ENCODE measurements at regions not wholly inside any gene's neighbourhood (a gene's known extent, or its start where the extent isn't known, plus 50 kb on each side); places are given as distances from the start of the nearest gene placed in this dataset.
"Not testable (repeated sequence)": the region's sequence is repeated elsewhere in the genome, so short reads cannot be mapped to it uniquely, and the experiment has no call there.

DNA sequence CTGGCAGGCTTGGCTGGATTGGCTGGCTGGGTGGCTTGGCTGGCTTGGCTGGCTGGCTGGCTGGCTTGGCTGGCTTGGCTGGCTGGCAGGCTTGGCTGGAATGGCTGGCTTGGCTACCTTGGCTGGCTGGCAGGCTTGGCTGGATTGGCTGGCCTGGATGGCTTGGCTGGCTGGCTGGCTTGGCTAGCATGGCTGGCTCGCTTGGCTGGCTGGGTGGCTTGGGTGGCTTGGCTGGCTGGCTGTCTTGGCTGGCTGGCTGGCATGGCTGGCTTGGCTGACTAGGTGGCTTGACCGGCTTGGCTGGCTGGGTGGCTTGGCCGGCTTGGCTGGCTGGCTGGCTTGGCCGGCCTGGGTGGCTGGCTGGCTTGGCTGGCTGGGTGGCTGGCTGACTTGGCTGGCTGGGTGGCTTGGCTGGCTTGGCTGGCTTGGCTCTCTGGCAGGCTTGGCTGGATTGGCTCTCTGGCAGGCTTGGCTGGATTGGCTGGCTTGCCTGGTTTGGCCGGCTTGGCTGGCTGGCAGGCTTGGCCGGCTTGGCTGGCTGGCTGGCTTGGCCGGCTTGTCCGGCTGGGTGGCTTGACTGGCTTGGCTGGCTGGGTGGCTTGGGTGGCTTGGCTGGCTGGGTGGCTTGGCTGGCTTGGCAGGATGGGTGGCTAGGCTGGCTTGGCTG lies 440.9 kb downstream of the GOLGA6L6 start:
- H3K4me3 Mint-ChIP-seq; ATAC-seq (replicated peaks); H3K36me3 Mint-ChIP-seq (ENCODE audit: low read depth); H3K9me3 Mint-ChIP-seq; H3K27ac Mint-ChIP-seq; H3K27me3 Mint-ChIP-seq; H3K4me1 Mint-ChIP-seq: not testable (repeated sequence)

DNA sequence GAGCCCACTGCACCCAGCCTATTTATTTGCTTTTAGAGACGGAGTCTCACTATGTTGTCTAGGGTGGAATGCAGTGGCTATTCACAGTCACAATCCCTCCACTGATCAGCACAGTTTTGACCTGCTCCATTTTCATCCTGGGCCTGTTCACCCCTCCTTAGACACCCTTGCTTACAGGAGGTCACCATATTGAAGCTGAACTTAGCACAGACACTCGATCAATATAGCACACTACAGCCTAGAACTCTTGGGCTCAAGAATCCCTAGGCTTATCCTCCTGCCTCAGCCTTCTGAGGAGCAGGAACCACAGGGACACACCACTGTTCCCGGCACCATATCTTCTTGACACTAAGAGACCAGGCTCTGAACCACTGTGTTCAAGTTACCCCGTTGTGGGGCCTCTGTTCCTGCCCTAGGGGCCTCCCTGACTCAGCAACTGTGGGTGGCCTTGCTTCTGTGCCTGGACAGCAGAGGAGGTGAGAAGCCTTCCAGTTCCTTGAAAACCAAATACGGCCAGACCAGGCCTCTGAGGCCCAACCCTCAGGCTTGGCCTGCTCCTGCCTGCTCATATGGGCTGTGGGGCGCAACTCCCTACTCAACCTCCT lies 445.8 kb downstream of the GOLGA6L6 start:
- H3K4me1 Mint-ChIP-seq; ATAC-seq (replicated peaks); H3K27me3 Mint-ChIP-seq; H3K36me3 Mint-ChIP-seq (ENCODE audit: low read depth); H3K9me3 Mint-ChIP-seq; H3K27ac Mint-ChIP-seq; H3K4me3 Mint-ChIP-seq: not testable (repeated sequence)

DNA sequence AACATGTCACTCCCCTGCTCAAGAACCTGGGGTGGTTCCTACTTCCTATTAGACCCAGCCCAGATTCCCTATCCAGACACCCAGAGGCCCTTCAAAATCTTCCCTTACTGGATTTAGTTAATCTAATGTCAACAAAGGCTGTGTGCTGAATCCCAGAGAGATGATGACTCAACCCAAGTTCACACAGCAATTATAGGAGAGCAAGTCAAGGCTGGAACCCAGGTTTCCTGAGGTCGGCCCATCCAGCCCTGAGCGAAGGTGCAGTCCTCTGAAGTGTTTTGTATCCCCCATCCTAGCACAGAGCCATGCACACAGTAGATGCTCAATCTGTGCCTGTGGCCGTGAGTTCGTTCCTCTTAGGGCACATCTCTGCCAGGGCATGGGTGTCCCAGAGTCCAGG lies 452.1 kb downstream of the GOLGA6L6 start:
- not testable (repeated sequence) for H3K27me3 Mint-ChIP-seq; H3K4me3 Mint-ChIP-seq; H3K36me3 Mint-ChIP-seq (ENCODE audit: low read depth); H3K4me1 Mint-ChIP-seq; ATAC-seq (replicated peaks); H3K27ac Mint-ChIP-seq; H3K9me3 Mint-ChIP-seq

- not testable (repeated sequence) for H3K4me3 Mint-ChIP-seq; H3K36me3 Mint-ChIP-seq (ENCODE audit: low read depth); ATAC-seq (replicated peaks)
Measured at GRCh38 chr15:20084026-20084425, 457.6 kb downstream of the GOLGA6L6 start.

DNA sequence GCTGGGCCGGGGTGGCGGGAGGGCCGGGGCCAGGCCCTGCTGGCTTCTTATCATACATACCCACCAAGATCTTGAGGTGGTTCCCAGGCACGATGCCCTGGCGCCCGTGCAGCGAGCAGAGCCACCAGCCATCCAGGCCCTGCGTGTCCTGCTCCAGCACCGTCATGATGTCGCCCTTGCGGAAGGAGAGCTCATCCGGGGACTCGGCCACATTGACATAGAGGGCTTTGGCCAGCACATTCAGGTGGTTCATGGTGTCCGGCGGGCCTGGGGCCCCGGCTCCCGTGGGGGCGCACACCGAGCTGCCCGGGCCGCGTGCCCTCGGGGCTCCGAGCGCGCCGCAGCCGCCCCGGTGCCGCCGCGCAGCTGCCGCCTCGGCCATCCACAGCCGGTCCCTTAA lies 467.5 kb downstream of the GOLGA6L6 start:
- not testable (repeated sequence) for H3K27me3 Mint-ChIP-seq; H3K4me3 Mint-ChIP-seq; ATAC-seq (replicated peaks); H3K9me3 Mint-ChIP-seq; H3K36me3 Mint-ChIP-seq (ENCODE audit: low read depth); H3K27ac Mint-ChIP-seq; H3K4me1 Mint-ChIP-seq

More at GRCh38 chr15:20084026-20084425, 457.6 kb downstream of the GOLGA6L6 start:
- not testable (repeated sequence) for H3K9me3 Mint-ChIP-seq, H3K27ac Mint-ChIP-seq, H3K27me3 Mint-ChIP-seq, H3K4me1 Mint-ChIP-seq

DNA sequence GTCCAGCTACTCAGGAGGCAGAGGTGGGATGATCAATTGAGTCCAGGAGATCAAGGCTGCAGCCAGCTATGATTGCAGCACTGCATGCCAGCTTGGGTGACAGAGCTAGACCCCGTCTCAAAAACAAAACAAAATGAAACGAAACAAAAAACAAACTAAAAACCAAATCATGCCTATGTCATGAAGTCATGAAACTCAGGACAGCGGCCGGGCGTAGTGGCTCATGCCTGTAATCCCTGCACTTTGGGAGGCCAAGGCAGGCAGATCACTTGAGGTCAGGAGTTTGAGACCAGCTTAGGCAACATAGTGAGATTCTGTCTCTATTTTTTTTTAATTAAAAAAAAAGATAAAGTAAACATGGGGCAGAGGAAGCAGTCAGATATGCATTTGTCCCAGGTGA lies 472.6 kb downstream of the GOLGA6L6 start:
- ATAC-seq (replicated peaks); H3K4me1 Mint-ChIP-seq; H3K36me3 Mint-ChIP-seq (ENCODE audit: low read depth); H3K4me3 Mint-ChIP-seq; H3K27ac Mint-ChIP-seq; H3K27me3 Mint-ChIP-seq; H3K9me3 Mint-ChIP-seq: not testable (repeated sequence)

- not testable (repeated sequence) for H3K4me3 Mint-ChIP-seq; H3K27ac Mint-ChIP-seq; H3K9me3 Mint-ChIP-seq; H3K36me3 Mint-ChIP-seq (ENCODE audit: low read depth); ATAC-seq (replicated peaks); H3K27me3 Mint-ChIP-seq; H3K4me1 Mint-ChIP-seq
Measured at GRCh38 chr15:20066173-20066572, 475.4 kb downstream of the GOLGA6L6 start.

GRCh38 chr15:20065508-20065907 lies 476.1 kb downstream of the GOLGA6L6 start:
- H3K27ac Mint-ChIP-seq; H3K4me3 Mint-ChIP-seq; ATAC-seq (replicated peaks); H3K36me3 Mint-ChIP-seq (ENCODE audit: low read depth); H3K4me1 Mint-ChIP-seq; H3K27me3 Mint-ChIP-seq; H3K9me3 Mint-ChIP-seq: not testable (repeated sequence)

DNA sequence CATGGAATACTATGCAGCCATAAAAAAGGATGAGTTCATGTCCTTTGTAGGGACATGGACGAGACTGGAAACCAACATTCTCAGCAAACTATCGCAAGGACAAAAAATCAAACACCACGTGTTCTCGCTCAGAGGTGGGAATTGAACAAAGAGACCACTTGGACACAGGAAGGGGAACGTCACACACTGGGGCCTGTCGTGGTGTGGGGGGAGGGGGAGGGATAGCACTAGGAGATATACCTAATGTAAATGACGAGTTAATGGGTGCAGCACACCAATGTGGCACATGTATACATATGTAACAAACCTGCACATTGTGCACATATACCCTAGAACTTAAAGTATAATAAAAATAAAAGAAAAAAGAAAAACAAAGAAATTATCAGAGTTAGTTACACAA lies 478.4 kb downstream of the GOLGA6L6 start:
- H3K27me3 Mint-ChIP-seq; H3K4me3 Mint-ChIP-seq; H3K27ac Mint-ChIP-seq; H3K9me3 Mint-ChIP-seq; H3K4me1 Mint-ChIP-seq; ATAC-seq (replicated peaks); H3K36me3 Mint-ChIP-seq (ENCODE audit: low read depth): not testable (repeated sequence)

GRCh38 chr15:20060838-20061237 lies 480.8 kb downstream of the GOLGA6L6 start:
- H3K9me3 Mint-ChIP-seq; ATAC-seq (replicated peaks); H3K4me1 Mint-ChIP-seq; H3K36me3 Mint-ChIP-seq (ENCODE audit: low read depth); H3K27ac Mint-ChIP-seq; H3K27me3 Mint-ChIP-seq; H3K4me3 Mint-ChIP-seq: not testable (repeated sequence)

DNA sequence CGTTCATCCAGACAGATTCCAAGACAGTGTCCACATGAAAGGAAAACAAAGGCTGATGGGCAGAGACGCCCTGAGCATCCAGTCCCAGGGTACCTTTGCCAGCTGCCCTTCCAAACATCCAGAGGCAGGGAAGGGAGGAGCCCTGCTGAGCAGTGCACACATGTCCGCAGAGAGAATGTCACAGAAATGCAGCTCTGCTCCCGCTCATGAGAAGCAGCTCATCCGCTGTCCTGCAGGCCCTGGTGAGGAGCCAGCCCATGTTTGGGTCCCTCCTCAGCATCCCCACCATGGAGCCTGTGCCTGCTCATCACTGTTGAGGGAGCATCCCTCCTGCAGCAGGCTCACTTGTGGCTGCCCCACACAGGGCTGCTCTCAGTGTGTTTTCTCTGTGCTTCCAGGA lies 484.7 kb downstream of the GOLGA6L6 start:
- not testable (repeated sequence) for H3K4me3 Mint-ChIP-seq; H3K4me1 Mint-ChIP-seq; H3K36me3 Mint-ChIP-seq (ENCODE audit: low read depth); ATAC-seq (replicated peaks); H3K9me3 Mint-ChIP-seq; H3K27me3 Mint-ChIP-seq; H3K27ac Mint-ChIP-seq

GRCh38 chr15:20055921-20056320 lies 485.7 kb downstream of the GOLGA6L6 start:
- H3K4me1 Mint-ChIP-seq; H3K36me3 Mint-ChIP-seq (ENCODE audit: low read depth); H3K27me3 Mint-ChIP-seq; H3K9me3 Mint-ChIP-seq; ATAC-seq (replicated peaks); H3K27ac Mint-ChIP-seq; H3K4me3 Mint-ChIP-seq: not testable (repeated sequence)

DNA sequence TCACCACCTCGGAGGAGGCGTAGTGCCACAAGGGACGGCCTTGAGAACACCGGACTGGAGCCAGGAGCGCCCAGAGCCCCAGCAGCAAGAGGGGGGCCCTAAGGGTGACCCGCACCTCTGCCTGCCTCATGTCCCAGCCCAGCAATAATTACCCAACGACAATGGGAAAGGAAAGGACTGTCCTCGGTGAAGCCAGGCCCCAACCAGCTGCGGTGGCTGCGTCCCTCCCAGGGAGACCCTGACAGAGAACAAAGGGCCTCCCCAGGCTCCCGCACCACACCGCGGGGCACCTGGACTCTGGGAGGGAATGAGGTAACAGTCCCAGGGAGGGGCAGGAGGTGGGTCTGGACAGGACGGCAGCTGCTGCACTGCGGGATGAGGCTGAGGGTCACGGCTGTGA lies 493.4 kb downstream of the GOLGA6L6 start:
- not testable (repeated sequence) for H3K4me1 Mint-ChIP-seq; ATAC-seq (replicated peaks)

DNA sequence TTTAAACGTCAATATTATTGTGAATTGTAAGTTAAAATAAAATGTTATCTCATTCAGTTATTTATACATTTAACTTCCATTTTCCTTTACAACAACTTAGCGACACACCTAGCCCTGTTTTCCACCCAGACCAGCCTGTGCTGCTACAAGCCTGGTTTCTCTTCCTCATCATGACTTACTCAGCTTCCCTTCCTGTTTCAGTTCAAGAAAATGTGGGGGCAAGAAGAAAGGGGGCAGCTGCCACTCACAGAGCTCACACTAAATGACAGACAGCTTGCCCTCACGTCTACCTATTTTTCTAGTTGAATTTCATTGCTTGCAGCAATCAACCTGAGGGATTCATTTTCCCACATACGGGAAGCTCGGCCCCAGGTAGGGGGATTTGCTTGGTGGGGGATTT lies 496.4 kb downstream of the GOLGA6L6 start:
- not testable (repeated sequence) for H3K27ac Mint-ChIP-seq; H3K4me3 Mint-ChIP-seq; H3K36me3 Mint-ChIP-seq (ENCODE audit: low read depth); ATAC-seq (replicated peaks); H3K9me3 Mint-ChIP-seq; H3K27me3 Mint-ChIP-seq; H3K4me1 Mint-ChIP-seq

More for the DNA sequence above, 493.4 kb downstream of the GOLGA6L6 start:
- H3K9me3 Mint-ChIP-seq; H3K27ac Mint-ChIP-seq; H3K36me3 Mint-ChIP-seq (ENCODE audit: low read depth); H3K27me3 Mint-ChIP-seq; H3K4me3 Mint-ChIP-seq: not testable (repeated sequence)

GRCh38 chr15:20040691-20041090 lies 500.9 kb downstream of the GOLGA6L6 start:
- H3K4me1 Mint-ChIP-seq; ATAC-seq (replicated peaks); H3K9me3 Mint-ChIP-seq; H3K36me3 Mint-ChIP-seq (ENCODE audit: low read depth); H3K27ac Mint-ChIP-seq; H3K4me3 Mint-ChIP-seq; H3K27me3 Mint-ChIP-seq: not testable (repeated sequence)

DNA sequence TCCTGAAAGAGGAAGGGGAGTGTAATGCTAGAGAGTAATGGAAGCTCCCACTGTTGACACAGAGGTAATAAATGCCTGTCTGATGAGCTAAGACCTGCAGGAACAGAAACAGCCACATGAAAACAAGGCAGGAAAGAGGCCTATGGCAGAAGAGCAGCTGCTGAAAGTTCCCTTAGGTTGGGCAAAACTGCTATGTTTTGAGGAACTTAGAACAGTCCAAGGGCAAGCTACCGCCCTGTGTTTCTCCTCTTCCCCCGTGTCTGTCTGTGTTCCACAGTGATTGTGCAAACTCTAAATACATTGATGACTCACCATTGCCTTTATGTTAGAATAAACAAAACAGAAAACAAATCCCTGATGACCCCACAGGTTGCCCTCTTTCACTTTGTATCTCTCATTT lies 516.6 kb downstream of the GOLGA6L6 start:
- H3K27me3 Mint-ChIP-seq, H3K27ac Mint-ChIP-seq, H3K9me3 Mint-ChIP-seq: not testable (repeated sequence)

More for the DNA sequence above, 516.6 kb downstream of the GOLGA6L6 start:
- ATAC-seq (replicated peaks); H3K36me3 Mint-ChIP-seq (ENCODE audit: low read depth); H3K4me3 Mint-ChIP-seq; H3K4me1 Mint-ChIP-seq: not testable (repeated sequence)
